Ectodermal cell (in vitro differentiated cells): ENCODE measurements at regions not wholly inside any gene's neighbourhood (a gene's known extent, or its start where the extent isn't known, plus 50 kb on each side); places are given as distances from the start of the nearest gene placed in this dataset.

Source experiments
- H3K27ac ChIP-seq: 2 replicates; pipeline ENCODE4 v1.7.0; 2013; ENCODE audit warnings: mild to moderate bottlenecking, low read depth, low read length; ENCODE audit not compliant: insufficient read depth, poor library complexity, severe bottlenecking
- H3K27me3 ChIP-seq: 2 replicates; pipeline ENCODE4 v1.7.0; 2013; ENCODE audit warnings: mild to moderate bottlenecking, low read length; ENCODE audit not compliant: insufficient read depth, control insufficient read depth, poor library complexity, severe bottlenecking
- H3K36me3 ChIP-seq: one replicate; pipeline ENCODE4 v1.7.0; 2013; ENCODE audit warnings: low read length; ENCODE audit not compliant: control insufficient read depth, insufficient read depth
- H3K4me1 ChIP-seq: one replicate; pipeline ENCODE4 v1.7.0; 2013; ENCODE audit warnings: low read length; ENCODE audit not compliant: control insufficient read depth, insufficient read depth
- H3K4me3 ChIP-seq: 2 replicates; pipeline ENCODE4 v1.7.0; 2013; ENCODE audit warnings: low read depth, low read length, control low read depth; ENCODE audit not compliant: insufficient read depth
- H3K9me3 ChIP-seq: 2 replicates; pipeline ENCODE4 v1.7.0; 2013; ENCODE audit warnings: mild to moderate bottlenecking, low read length, moderate library complexity; ENCODE audit not compliant: control insufficient read depth
- WGBS, 2 experiments: methylation state at CpG; one replicate each; pipeline ENCODE4 v1.1.7; 2013; ENCODE audit warnings: missing lambda C conversion rate in 2 of 2; 5-methylcytosine and 5-hydroxymethylcytosine counted together

- Histone ChIP-seq H3K27ac (no peak overlapping the region), H3K36me3 (no peaks in the 10 kb centered on the region)
Observed at GRCh38 chr21:20353351-20353750, 644.9 kb upstream of the NCAM2 start.

GRCh38 chr21:20373031-20373430, 625.2 kb upstream of the NCAM2 start:
- 95 to 98% methylated on average over 2 to 4 of the region's 4 CpGs for WGBS, 2 experiments
- Histone ChIP-seq H3K9me3 (no peaks in the 10 kb centered on the region), H3K4me1 (no peaks in the 10 kb centered on the region), H3K36me3 (no peaks in the 10 kb centered on the region), H3K4me3 (no peak overlapping the region), H3K27ac (no peak overlapping the region), H3K27me3 (no peaks in the 10 kb centered on the region)

More at GRCh38 chr21:20353351-20353750, 644.9 kb upstream of the NCAM2 start:
- no peaks in the 10 kb centered on the region for H3K27me3 ChIP-seq
- no peak overlapping the region for H3K4me3 ChIP-seq
- 93 to 97% methylated on average over 1 to 2 of the region's 2 CpGs for WGBS, 2 experiments
- no peaks in the 10 kb centered on the region for H3K4me1 ChIP-seq
- no peaks in the 10 kb centered on the region for H3K9me3 ChIP-seq

- no peaks in the 10 kb centered on the region for H3K9me3 ChIP-seq
- H3K4me3 ChIP-seq, result no peak overlapping the region
- no peaks in the 10 kb centered on the region for H3K27me3 ChIP-seq
- no peak overlapping the region for H3K27ac ChIP-seq
- no peaks in the 10 kb centered on the region for H3K4me1 ChIP-seq
- H3K36me3 ChIP-seq, result no peaks in the 10 kb centered on the region
- WGBS, 2 experiments, result 75 to 88% methylated on average over 1 of the region's 1 CpG
Observed at GRCh38 chr21:20377250-20377649, 621.0 kb upstream of the NCAM2 start.

- 92 to 94% methylated on average over 6 of the region's 6 CpGs for WGBS, 2 experiments
- H3K4me3 ChIP-seq, result no peak overlapping the region
- no peak overlapping the region for H3K27ac ChIP-seq
- H3K9me3 ChIP-seq, result no peaks in the 10 kb centered on the region
- H3K27me3 ChIP-seq, result no peaks in the 10 kb centered on the region
- no peaks in the 10 kb centered on the region for H3K4me1 ChIP-seq
- no peaks in the 10 kb centered on the region for H3K36me3 ChIP-seq
Observed at GRCh38 chr21:20388400-20388799, 609.8 kb upstream of the NCAM2 start.

GRCh38 chr21:20396798-20397197, 601.4 kb upstream of the NCAM2 start:
- Histone ChIP-seq H3K36me3 (no peaks in the 10 kb centered on the region), H3K4me1 (no peaks in the 10 kb centered on the region), H3K27ac (no peak overlapping the region), H3K9me3 (no peaks in the 10 kb centered on the region), H3K27me3 (no peaks in the 10 kb centered on the region), H3K4me3 (no peak overlapping the region)
- WGBS, 2 experiments, result 93 to 95% methylated on average over 10 of the region's 10 CpGs

GRCh38 chr21:20404915-20405314, 593.3 kb upstream of the NCAM2 start:
- Histone ChIP-seq H3K4me3 (no peak overlapping the region), H3K36me3 (no peaks in the 10 kb centered on the region), H3K4me1 (no peaks in the 10 kb centered on the region), H3K27ac (no peak overlapping the region), H3K9me3 (no peaks in the 10 kb centered on the region), H3K27me3 (no peaks in the 10 kb centered on the region)
- 90 to 92% methylated on average over 6 of the region's 6 CpGs for WGBS, 2 experiments

- no peaks in the 10 kb centered on the region for H3K36me3 ChIP-seq
- no peaks in the 10 kb centered on the region for H3K4me1 ChIP-seq
- WGBS, 2 experiments, result 88 to 90% methylated on average over 5 of the region's 6 CpGs
- no peaks in the 10 kb centered on the region for H3K9me3 ChIP-seq
- no peak overlapping the region for H3K27ac ChIP-seq
- no peak overlapping the region for H3K4me3 ChIP-seq
- no peaks in the 10 kb centered on the region for H3K27me3 ChIP-seq
Observed at GRCh38 chr21:20418353-20418752, 579.9 kb upstream of the NCAM2 start.

GRCh38 chr21:20419772-20420171, 578.4 kb upstream of the NCAM2 start:
- H3K4me3 ChIP-seq, result no peak overlapping the region
- H3K9me3 ChIP-seq, result no peaks in the 10 kb centered on the region
- H3K27me3 ChIP-seq, result no peaks in the 10 kb centered on the region
- no peaks in the 10 kb centered on the region for H3K36me3 ChIP-seq
- no peaks in the 10 kb centered on the region for H3K4me1 ChIP-seq
- H3K27ac ChIP-seq, result no peak overlapping the region
- 96 to 100% methylated on average over 1 to 2 of the region's 2 CpGs for WGBS, 2 experiments

GRCh38 chr21:20424943-20425342, 573.3 kb upstream of the NCAM2 start:
- H3K9me3 ChIP-seq, result no peaks in the 10 kb centered on the region
- H3K4me1 ChIP-seq, result no peaks in the 10 kb centered on the region
- no peaks in the 10 kb centered on the region for H3K27me3 ChIP-seq
- 91 to 92% methylated on average over 7 of the region's 7 CpGs for WGBS, 2 experiments
- no peak overlapping the region for H3K27ac ChIP-seq
- no peaks in the 10 kb centered on the region for H3K36me3 ChIP-seq
- no peak overlapping the region for H3K4me3 ChIP-seq

- Histone ChIP-seq H3K27ac (no peak overlapping the region), H3K9me3 (no peaks in the 10 kb centered on the region), H3K4me1 (no peaks in the 10 kb centered on the region), H3K4me3 (no peak overlapping the region), H3K36me3 (no peaks in the 10 kb centered on the region), H3K27me3 (no peaks in the 10 kb centered on the region)
- 97 to 98% methylated on average over 11 to 12 of the region's 12 CpGs for WGBS, 2 experiments
Observed at GRCh38 chr21:20425856-20426255, 572.4 kb upstream of the NCAM2 start.

- Histone ChIP-seq H3K4me3 (no peak overlapping the region), H3K4me1 (no peaks in the 10 kb centered on the region), H3K36me3 (no peaks in the 10 kb centered on the region), H3K9me3 (no peaks in the 10 kb centered on the region), H3K27ac (no peak overlapping the region), H3K27me3 (no peaks in the 10 kb centered on the region)
- 86 to 90% methylated on average over 5 of the region's 5 CpGs for WGBS, 2 experiments
Observed at GRCh38 chr21:20440338-20440737, 557.9 kb upstream of the NCAM2 start.
